ENCODE measurements at regions not wholly inside any gene's neighbourhood (a gene's known extent, or its start where the extent isn't known, plus 50 kb on each side); places are given as distances from the start of the nearest gene placed in this dataset.

GRCh38 chr1:232872284-232872683 is 67.1 kb downstream of the MAP10 start:
- no peak for DNase-seq (ENCODE audit: low spot score)
- no peak for TF ChIP-seq CTCF (IDR thresholded peaks at IDR 0.05; ENCODE audit: extremely low read depth, insufficient read depth, missing control alignments)
- in situ Hi-C loops (cut with MboI; ENCODE audit: low pct_unique_long_range_greater_than_20kb, low sequenced_read_pairs, unreplicated experiment): no loop called here

DNA sequence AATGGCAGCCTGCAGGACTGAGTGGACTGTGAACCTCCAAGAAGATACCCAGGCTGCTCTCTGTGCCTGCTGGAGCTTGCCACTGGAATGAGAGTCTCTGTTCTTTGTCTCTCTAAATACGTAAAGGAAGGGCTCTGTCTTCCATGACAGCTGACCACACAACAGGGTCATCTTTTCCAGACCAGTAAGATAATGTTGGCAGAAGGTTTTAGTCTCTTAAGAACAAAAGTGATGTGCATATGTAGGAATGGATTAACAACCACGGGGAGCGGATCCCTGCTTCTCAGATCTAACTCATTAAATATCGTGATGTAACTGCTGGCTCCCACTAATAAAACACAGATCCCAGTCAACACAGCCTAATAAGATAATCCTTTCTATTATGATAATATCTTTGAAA is 67.5 kb downstream of the MAP10 start:
- no peak for TF ChIP-seq CTCF (IDR thresholded peaks at IDR 0.05; ENCODE audit: extremely low read depth, insufficient read depth, missing control alignments)
- in situ Hi-C loops (cut with MboI; ENCODE audit: low pct_unique_long_range_greater_than_20kb, low sequenced_read_pairs, unreplicated experiment): no loop called here
- no peak for DNase-seq (ENCODE audit: low spot score)

DNA sequence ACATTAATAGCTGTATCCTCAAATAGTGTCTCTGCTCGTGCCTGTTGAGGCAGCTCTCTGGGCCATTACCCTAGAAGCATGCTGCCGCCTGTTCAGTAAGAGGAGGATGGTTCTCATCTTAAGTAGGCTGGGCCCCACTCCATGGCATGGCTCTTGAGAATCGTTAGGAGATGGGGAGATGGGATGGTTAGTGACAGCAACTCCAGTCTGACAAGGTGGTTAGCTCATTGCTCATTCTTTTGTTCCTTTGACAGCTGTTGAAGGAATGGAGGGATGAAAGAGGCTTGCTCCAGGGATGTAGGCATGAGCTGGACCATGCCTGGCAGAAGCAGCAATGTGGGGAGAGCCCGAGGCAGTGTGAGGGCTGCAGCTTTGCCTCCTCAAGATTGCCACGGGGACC is 68.2 kb downstream of the MAP10 start:
- in situ Hi-C loops (cut with MboI; ENCODE audit: low pct_unique_long_range_greater_than_20kb, low sequenced_read_pairs, unreplicated experiment): no loop called here
- no peak for TF ChIP-seq CTCF (IDR thresholded peaks at IDR 0.05; ENCODE audit: extremely low read depth, insufficient read depth, missing control alignments)

DNA sequence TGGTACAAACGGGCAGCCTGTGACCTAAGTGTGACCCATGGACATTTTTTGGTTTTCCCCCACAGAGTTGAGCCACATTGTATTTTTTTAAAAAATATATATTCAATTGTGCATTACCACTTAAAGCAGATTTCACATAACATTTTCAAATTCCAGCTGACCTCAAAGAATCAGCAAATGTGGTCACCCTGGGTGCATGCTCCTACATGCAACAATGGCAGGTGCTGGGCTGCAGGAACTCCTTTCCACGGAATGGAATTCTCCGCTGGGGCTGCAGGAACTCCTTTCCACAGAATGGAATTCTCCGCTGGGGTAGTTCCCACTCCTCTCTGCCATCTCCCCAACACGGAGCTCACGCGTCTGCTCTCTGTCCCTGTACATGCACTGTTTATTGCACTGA is 68.7 kb downstream of the MAP10 start:
- in situ Hi-C loops (cut with MboI; ENCODE audit: low pct_unique_long_range_greater_than_20kb, low sequenced_read_pairs, unreplicated experiment): no loop called here
- DNase-seq (ENCODE audit: low spot score): no peak
- TF ChIP-seq CTCF (IDR thresholded peaks at IDR 0.05; ENCODE audit: extremely low read depth, insufficient read depth, missing control alignments): no peak

More for the DNA sequence above, 68.2 kb downstream of the MAP10 start:
- DNase-seq (ENCODE audit: low spot score): no peak

DNA sequence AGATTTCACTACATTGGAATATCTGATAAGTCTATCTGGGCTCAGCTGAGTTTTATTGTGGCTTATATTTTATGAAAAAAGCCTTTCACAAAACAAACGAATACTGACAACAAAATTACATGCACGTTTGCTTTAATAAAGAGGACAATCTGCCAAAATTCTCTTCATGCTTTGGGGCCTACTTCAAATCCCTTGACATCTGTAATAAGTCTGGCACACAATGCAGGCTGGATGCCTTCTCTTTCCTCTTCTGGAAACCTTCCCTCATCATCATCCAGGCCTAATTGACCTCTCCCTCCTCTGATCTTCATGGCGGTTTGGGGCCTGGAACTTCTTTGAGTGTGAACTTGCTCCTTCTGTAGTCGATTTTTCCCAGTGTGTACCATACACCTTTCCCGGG is 70.3 kb downstream of the MAP10 start:
- in situ Hi-C loops (cut with MboI; ENCODE audit: low pct_unique_long_range_greater_than_20kb, low sequenced_read_pairs, unreplicated experiment): no loop called here
- no peak for TF ChIP-seq CTCF (IDR thresholded peaks at IDR 0.05; ENCODE audit: extremely low read depth, insufficient read depth, missing control alignments)
- no peak for DNase-seq (ENCODE audit: low spot score)

DNA sequence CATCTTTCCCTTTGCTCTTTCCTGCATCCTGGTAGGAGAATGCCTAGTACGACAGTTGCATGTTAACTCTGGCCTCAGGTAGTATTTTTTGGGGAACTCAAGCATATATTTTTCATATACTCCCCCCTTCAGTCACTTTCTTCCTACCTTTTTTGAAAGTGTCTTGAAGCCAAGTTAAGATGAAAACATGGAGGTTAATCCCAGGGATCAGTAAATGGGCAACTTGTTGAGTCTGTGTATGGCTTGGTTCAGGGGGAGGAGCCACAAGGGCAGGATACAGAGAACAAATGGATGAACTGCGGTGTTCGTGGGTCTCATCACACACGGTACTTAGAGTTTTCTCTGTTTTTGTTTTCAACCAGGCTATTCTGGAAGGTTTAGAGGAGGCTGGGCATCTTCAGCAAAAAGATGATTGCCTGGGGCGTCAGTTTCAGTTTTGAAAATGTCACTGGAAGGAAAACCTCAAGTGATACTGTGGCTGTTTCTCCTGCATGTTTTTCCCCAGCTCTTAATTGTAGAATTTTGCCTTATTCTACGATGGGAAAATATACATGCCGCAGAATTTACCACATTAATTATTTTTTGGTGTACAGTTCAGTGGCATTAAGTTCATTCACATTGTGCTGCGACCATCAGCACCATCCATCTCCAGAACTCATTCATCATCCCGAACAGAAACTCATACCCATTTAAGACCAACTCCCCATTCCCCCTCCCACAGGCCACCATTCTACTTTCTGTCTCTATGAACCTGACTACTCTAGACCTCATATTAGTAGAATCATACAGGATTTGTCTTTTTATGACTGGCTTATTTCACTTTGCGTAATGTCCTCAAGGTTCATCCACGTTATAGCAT is 71.5 kb downstream of the MAP10 start:
- in situ Hi-C loops (cut with MboI; ENCODE audit: low pct_unique_long_range_greater_than_20kb, low sequenced_read_pairs, unreplicated experiment): no loop called here
- TF ChIP-seq CTCF (IDR thresholded peaks at IDR 0.05; ENCODE audit: extremely low read depth, insufficient read depth, missing control alignments): no peak
- DNase-seq (ENCODE audit: low spot score): no peak
